ENCODE measurements at regions not wholly inside any gene's neighbourhood (a gene's known extent, or its start where the extent isn't known, plus 50 kb on each side); places are given as distances from the start of the nearest gene placed in this dataset.

DNA sequence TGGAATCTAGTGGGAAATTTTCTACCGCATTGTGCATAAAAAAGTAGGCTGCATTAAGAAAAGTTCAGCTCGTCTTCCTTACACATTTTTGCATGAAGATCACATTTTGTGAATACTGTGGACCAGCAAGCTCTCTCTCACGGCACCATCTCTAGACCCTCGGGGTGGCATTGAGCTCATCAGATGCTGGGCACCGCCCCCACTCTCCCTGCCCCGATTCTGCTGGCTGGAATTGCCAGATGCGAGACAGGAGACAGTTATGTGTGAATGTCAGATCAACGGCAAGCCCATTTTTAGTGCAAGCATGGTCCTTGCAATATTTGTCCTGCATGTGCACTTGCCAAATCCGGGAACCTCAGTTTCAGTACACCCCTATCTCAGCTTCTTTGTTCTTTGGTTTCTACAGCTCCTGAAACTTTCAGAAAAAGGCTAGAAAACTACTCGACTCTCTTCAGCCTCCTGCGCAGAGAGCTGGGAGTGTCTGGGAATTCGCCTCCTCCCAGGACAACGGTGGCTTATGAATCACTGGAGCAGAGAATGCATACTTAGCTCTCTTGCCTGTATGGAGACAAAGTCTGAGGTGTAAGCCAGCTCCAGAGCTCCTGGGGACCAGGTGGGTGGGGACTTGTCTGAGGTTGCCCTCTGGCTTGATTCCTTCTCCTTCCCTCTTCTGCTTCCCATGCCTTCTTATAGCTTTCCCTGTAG lies 285.2 kb upstream of the ATP10A start:
- Histone ChIP-seq H3K4me1 (ENCODE audit: insufficient read depth, low read length) (no peaks in the 10 kb centered on the region), H2AFZ (ENCODE audit: low read depth, low read length) (no peak overlapping the region)

DNA sequence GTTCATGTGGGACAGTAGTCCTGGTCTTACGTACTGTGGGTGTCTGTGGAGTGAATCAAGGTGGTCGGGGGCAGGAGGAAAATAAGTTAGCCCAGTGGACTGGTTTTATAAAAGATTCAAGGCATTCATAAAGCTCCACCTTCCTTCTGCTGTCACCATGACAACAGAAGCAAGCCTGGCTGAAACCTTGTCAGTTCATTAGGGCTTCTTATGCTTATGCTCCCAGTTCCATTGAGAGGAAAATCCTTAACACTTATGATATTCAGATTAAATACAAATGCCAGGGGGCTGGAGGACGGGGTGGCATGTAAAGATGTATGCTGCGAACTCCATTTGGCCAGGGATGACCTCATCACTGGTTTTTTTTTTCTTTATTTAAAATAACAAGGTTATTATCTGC lies 283.1 kb upstream of the ATP10A start:
- Histone ChIP-seq H3K27ac (ENCODE audit: low read depth, low read length) (no peak overlapping the region), H3K9me3 (ENCODE audit: insufficient read depth, low read depth, low read length) (peaks cover 3% of the 10 kb centered on the region), H3K79me2 (ENCODE audit: insufficient read depth, low read length) (no peaks in the 10 kb centered on the region), H2AFZ (ENCODE audit: low read depth, low read length) (no peak overlapping the region), H3K4me3 (ENCODE audit: insufficient read depth, low read depth, low read length) (no peak overlapping the region), H3K9ac (ENCODE audit: low read length) (no peak overlapping the region), H3K27me3 (ENCODE audit: insufficient read depth, low read length) (no peaks in the 10 kb centered on the region), H3K4me1 (ENCODE audit: insufficient read depth, low read length) (no peaks in the 10 kb centered on the region), H3K4me2 (ENCODE audit: low read length) (no peak overlapping the region), H3K36me3 (ENCODE audit: insufficient read depth, low read length) (no peaks in the 10 kb centered on the region), H4K20me1 (ENCODE audit: insufficient read depth, low read length) (no peaks in the 10 kb centered on the region)
- FAIRE-seq: no peak
- H3K27me3 Mint-ChIP-seq (ENCODE audit: low read depth, unreplicated experiment): peaks cover 9% of the 10 kb centered on the region
- no peak overlapping the region for H3K4me3 Mint-ChIP-seq (ENCODE audit: unreplicated experiment)
- no peaks in the 10 kb centered on the region for H3K9me3 Mint-ChIP-seq (ENCODE audit: unreplicated experiment)
- H3K36me3 Mint-ChIP-seq (ENCODE audit: low read depth, unreplicated experiment): no peaks in the 10 kb centered on the region
- no peak for DNase-seq (ENCODE audit: low read depth)
- no peaks in the 10 kb centered on the region for H3K4me1 Mint-ChIP-seq (ENCODE audit: low read depth, unreplicated experiment)
- no peak for TF ChIP-seq EZH2 (IDR thresholded peaks at IDR 0.05; ENCODE audit: insufficient read depth, low read length)
- TF ChIP-seq, protein P1, sequence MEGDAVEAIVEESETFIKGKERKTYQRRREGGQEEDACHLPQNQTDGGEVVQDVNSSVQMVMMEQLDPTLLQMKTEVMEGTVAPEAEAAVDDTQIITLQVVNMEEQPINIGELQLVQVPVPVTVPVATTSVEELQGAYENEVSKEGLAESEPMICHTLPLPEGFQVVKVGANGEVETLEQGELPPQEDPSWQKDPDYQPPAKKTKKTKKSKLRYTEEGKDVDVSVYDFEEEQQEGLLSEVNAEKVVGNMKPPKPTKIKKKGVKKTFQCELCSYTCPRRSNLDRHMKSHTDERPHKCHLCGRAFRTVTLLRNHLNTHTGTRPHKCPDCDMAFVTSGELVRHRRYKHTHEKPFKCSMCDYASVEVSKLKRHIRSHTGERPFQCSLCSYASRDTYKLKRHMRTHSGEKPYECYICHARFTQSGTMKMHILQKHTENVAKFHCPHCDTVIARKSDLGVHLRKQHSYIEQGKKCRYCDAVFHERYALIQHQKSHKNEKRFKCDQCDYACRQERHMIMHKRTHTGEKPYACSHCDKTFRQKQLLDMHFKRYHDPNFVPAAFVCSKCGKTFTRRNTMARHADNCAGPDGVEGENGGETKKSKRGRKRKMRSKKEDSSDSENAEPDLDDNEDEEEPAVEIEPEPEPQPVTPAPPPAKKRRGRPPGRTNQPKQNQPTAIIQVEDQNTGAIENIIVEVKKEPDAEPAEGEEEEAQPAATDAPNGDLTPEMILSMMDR (IDR thresholded peaks at IDR 0.05; ENCODE audit: insufficient read depth, low read depth, low read length): no peak
- no peak overlapping the region for H3K27ac Mint-ChIP-seq (ENCODE audit: unreplicated experiment)

More for the DNA sequence above, 285.2 kb upstream of the ATP10A start:
- Histone ChIP-seq H3K36me3 (ENCODE audit: insufficient read depth, low read length) (no peaks in the 10 kb centered on the region), H3K9me3 (ENCODE audit: insufficient read depth, low read depth, low read length) (peaks cover 3% of the 10 kb centered on the region), H3K79me2 (ENCODE audit: insufficient read depth, low read length) (no peaks in the 10 kb centered on the region), H3K4me3 (ENCODE audit: insufficient read depth, low read depth, low read length) (no peak overlapping the region), H3K27ac (ENCODE audit: low read depth, low read length) (no peak overlapping the region), H3K4me2 (ENCODE audit: low read length) (no peak overlapping the region), H4K20me1 (ENCODE audit: insufficient read depth, low read length) (no peaks in the 10 kb centered on the region), H3K9ac (ENCODE audit: low read length) (no peak overlapping the region), H3K27me3 (ENCODE audit: insufficient read depth, low read length) (no peaks in the 10 kb centered on the region)
- Mint-ChIP-seq H3K4me3 (ENCODE audit: unreplicated experiment) (no peak overlapping the region), H3K36me3 (ENCODE audit: low read depth, unreplicated experiment) (no peaks in the 10 kb centered on the region), H3K4me1 (ENCODE audit: low read depth, unreplicated experiment) (no peaks in the 10 kb centered on the region), H3K27me3 (ENCODE audit: low read depth, unreplicated experiment) (peaks cover 9% of the 10 kb centered on the region), H3K27ac (ENCODE audit: unreplicated experiment) (no peak overlapping the region), H3K9me3 (ENCODE audit: unreplicated experiment) (no peaks in the 10 kb centered on the region)
- TF ChIP-seq EZH2 (IDR thresholded peaks at IDR 0.05; ENCODE audit: insufficient read depth, low read length): no peak
- TF ChIP-seq, protein P1 (IDR thresholded peaks at IDR 0.05; ENCODE audit: insufficient read depth, low read depth, low read length): no peak
- FAIRE-seq (no peak), DNase-seq (ENCODE audit: low read depth) (no peak)

DNA sequence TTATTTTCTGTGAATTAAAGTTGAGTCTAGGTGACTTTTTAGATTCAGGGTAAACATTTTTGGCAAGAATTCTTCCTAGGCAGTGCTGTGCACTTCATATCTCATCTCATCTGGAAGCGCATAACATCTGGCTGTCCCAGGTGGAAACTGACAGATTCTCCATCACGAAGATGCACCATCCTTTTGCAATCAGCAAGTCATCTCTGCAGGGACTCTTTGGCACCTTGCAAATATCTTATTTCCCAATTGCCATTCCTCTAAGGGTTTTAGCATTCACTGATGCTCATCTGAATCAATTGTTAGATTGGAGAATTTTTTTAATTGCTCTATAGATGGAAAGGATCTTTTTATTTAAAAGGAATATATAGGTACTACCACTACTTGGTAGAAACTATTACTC lies 282.7 kb upstream of the ATP10A start:
- Histone ChIP-seq H3K4me1 (ENCODE audit: insufficient read depth, low read length) (no peaks in the 10 kb centered on the region), H3K9ac (ENCODE audit: low read length) (no peak overlapping the region), H3K36me3 (ENCODE audit: insufficient read depth, low read length) (no peaks in the 10 kb centered on the region), H3K27me3 (ENCODE audit: insufficient read depth, low read length) (no peaks in the 10 kb centered on the region), H3K4me2 (ENCODE audit: low read length) (no peak overlapping the region), H4K20me1 (ENCODE audit: insufficient read depth, low read length) (no peaks in the 10 kb centered on the region), H3K79me2 (ENCODE audit: insufficient read depth, low read length) (no peaks in the 10 kb centered on the region), H2AFZ (ENCODE audit: low read depth, low read length) (no peak overlapping the region), H3K4me3 (ENCODE audit: insufficient read depth, low read depth, low read length) (no peak overlapping the region), H3K9me3 (ENCODE audit: insufficient read depth, low read depth, low read length) (peaks cover 6% of the 10 kb centered on the region), H3K27ac (ENCODE audit: low read depth, low read length) (no peak overlapping the region)
- Mint-ChIP-seq H3K36me3 (ENCODE audit: low read depth, unreplicated experiment) (no peaks in the 10 kb centered on the region), H3K9me3 (ENCODE audit: unreplicated experiment) (no peaks in the 10 kb centered on the region), H3K27ac (ENCODE audit: unreplicated experiment) (no peak overlapping the region), H3K27me3 (ENCODE audit: low read depth, unreplicated experiment) (peaks cover 9% of the 10 kb centered on the region), H3K4me3 (ENCODE audit: unreplicated experiment) (no peak overlapping the region), H3K4me1 (ENCODE audit: low read depth, unreplicated experiment) (no peaks in the 10 kb centered on the region)
- FAIRE-seq (no peak), DNase-seq (ENCODE audit: low read depth) (no peak)
- TF ChIP-seq, protein P1 (IDR thresholded peaks at IDR 0.05; ENCODE audit: insufficient read depth, low read depth, low read length): no peak
- no peak for TF ChIP-seq EZH2 (IDR thresholded peaks at IDR 0.05; ENCODE audit: insufficient read depth, low read length)

Data from astrocyte (in vitro differentiated cells and primary cell).